D721Med (cell line): ENCODE measurements at regions not wholly inside any gene's neighbourhood (a gene's known extent, or its start where the extent isn't known, plus 50 kb on each side); places are given as distances from the start of the nearest gene placed in this dataset.

Source experiments
- DNase-seq: peaks from one replicate; pipeline ENCODE4 v3.0.0; 2011; ENCODE audit warnings: low spot score; ENCODE audit not compliant: insufficient read length
- FAIRE-seq: peaks from 2 replicates; lab custom pipeline; 2011; peaks lifted over from hg19 to GRCh38; lab: Jason Lieb, UNC
- CTCF ChIP-seq: IDR thresholded peaks from 2 replicates; pipeline ENCODE4 v1.5.1; 2012; ENCODE audit warnings: mild to moderate bottlenecking, control low read depth; ENCODE audit not compliant: insufficient read depth; ENCODE audit errors: missing control alignments

DNA sequence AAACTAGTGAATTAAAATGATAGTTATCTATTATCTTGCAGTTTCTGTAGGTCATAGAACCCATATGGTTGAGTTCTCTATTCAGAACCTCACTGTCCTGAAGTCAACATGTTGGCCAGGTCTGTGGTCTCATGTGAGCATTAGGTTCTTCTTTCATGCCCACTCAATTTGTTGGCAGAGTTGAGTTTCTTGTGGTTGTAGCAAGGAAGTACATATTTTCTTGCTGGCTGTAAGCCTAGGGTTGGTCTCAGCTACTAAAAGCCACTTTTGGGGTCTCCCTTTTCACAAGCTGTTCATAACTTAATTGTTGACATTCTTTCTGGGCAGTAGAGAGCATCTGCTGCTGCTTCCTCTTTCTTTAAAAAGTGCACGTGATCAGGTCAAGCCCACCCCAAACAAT lies 1165.1 kb upstream of the NCAM2 start:
- FAIRE-seq = no peak
- no peak for DNase-seq
- TF ChIP-seq CTCF = no peak

- FAIRE-seq = no peak
- no peak for TF ChIP-seq CTCF
- no peak for DNase-seq
Observed at GRCh38 chr21:19842601-19843000, 1155.6 kb upstream of the NCAM2 start.

DNA sequence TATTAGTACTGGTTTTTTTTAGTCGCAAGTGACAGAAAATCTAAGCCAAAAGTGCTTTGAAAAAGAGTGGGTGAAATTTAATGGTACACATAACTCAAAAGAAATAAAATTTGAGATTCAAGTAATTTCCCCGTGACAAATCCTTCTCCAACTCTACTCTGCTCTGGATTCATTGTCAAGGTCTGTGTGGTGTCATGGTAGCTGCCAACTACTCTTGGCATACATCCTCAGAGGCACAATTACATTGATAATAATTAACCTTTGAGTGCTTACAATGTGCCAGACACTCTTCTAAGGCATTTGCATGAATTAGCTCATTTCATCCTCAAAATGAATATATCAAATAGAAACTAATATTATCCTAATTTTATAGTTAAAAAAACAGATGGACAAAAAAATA lies 1153.9 kb upstream of the NCAM2 start:
- no peak for FAIRE-seq
- no peak for DNase-seq
- no peak for TF ChIP-seq CTCF

GRCh38 chr21:19850157-19850556 lies 1148.1 kb upstream of the NCAM2 start:
- TF ChIP-seq CTCF = no peak
- FAIRE-seq (no peak), DNase-seq (no peak)

- FAIRE-seq (no peak), DNase-seq (no peak)
- no peak for TF ChIP-seq CTCF
Observed at GRCh38 chr21:19853061-19853460, 1145.1 kb upstream of the NCAM2 start.

- FAIRE-seq (no peak), DNase-seq (no peak)
- no peak for TF ChIP-seq CTCF
Observed at GRCh38 chr21:19853709-19854575, 1144.3 kb upstream of the NCAM2 start.

- TF ChIP-seq CTCF = no peak
- FAIRE-seq = no peak
- no peak for DNase-seq
Observed at GRCh38 chr21:19855522-19855921, 1142.7 kb upstream of the NCAM2 start.
